H1 (cell line): ENCODE measurements at regions not wholly inside any gene's neighbourhood (a gene's known extent, or its start where the extent isn't known, plus 50 kb on each side); places are given as distances from the start of the nearest gene placed in this dataset.

Experiments used
- CTCF ChIA-PET: fragments of 300-600 bp; sonication (Branson Sonifier 250); formaldehyde crosslinking; loops from one replicate; lab custom pipeline; 2021; ENCODE audit not compliant: partially characterized antibody; lab: Charles Lee
- POLR2A ChIA-PET: fragments of 300-600 bp; sonication (Branson Sonifier 250); formaldehyde crosslinking; loops from one replicate; lab custom pipeline; 2021; ENCODE audit warnings: inconsistent platforms; ENCODE audit not compliant: partially characterized antibody; lab: Charles Lee
- DNase-seq, 2 experiments: peaks; one replicate each; pipeline versions ENCODE4 v3.0.0 to v3.0.0-alpha.2; 2010 to 2022; ENCODE audit warnings: low spot score in 2 of 2, low read depth in 1 of 2, mixed read lengths in 1 of 2
- FAIRE-seq: peaks from 2 replicates; lab custom pipeline; 2011; peaks lifted over from hg19 to GRCh38; lab: Jason Lieb, UNC
- H2AFZ ChIP-seq: 2 replicates; pipeline ENCODE4 v1.8.1; 2012; ENCODE audit warnings: low read length, inconsistent platforms
- H2AK5ac ChIP-seq: 2 replicates; pipeline ENCODE4 v1.6.1; 2013; ENCODE audit warnings: low read depth, low read length
- H2BK120ac ChIP-seq: replicated peaks from 2 replicates; pipeline ENCODE3; 2013; ENCODE audit warnings: low read depth, low read length, inconsistent platforms
- H2BK12ac ChIP-seq: 2 replicates; pipeline ENCODE4 v1.6.1; 2013; ENCODE audit warnings: low read depth, low read length
- H2BK15ac ChIP-seq: 2 replicates; pipeline ENCODE4 v1.6.1; 2013; ENCODE audit warnings: low read length
- H2BK20ac ChIP-seq: 2 replicates; pipeline ENCODE4 v1.6.1; 2013; ENCODE audit warnings: low read length
- H2BK5ac ChIP-seq: 2 replicates; pipeline ENCODE4 v1.6.1; 2013; ENCODE audit warnings: low read depth, low read length
- H3K14ac ChIP-seq: 2 replicates; pipeline ENCODE4 v1.6.1; 2013; ENCODE audit warnings: inconsistent platforms; ENCODE audit not compliant: insufficient read length
- H3K18ac ChIP-seq: 2 replicates; pipeline ENCODE4 v1.6.1; 2013; ENCODE audit warnings: low read length; ENCODE audit errors: extremely low read depth
- H3K23ac ChIP-seq: 2 replicates; pipeline ENCODE4 v1.6.1; 2013; ENCODE audit warnings: inconsistent platforms; ENCODE audit not compliant: insufficient read length
- H3K23me2 ChIP-seq: 2 replicates; pipeline ENCODE4 v1.6.1; 2013; ENCODE audit warnings: low read depth, low read length
- H3K27ac ChIP-seq: 2 replicates; pipeline ENCODE4 v1.6.1; 2011; ENCODE audit warnings: low read depth, low read length, inconsistent platforms
- H3K27me3 ChIP-seq, 4 experiments: replicated peaks in 1 of 4; 1 replicate in 1 of 4; 2 replicates in 3 of 4; pipeline versions ENCODE4 v1.6.1 to v1.8.1; 2011 to 2013; ENCODE audit warnings: low read length in 3 of 4, mild to moderate bottlenecking in 3 of 4, inconsistent platforms in 2 of 4, mixed read lengths in 2 of 4, moderate library complexity in 1 of 4; ENCODE audit not compliant: control insufficient read depth in 3 of 4, insufficient read depth in 3 of 4; ENCODE audit errors: extremely low read depth in 1 of 4
- H3K36me3 ChIP-seq, 4 experiments: 2 replicates each; pipeline versions ENCODE4 v1.6.1 to v1.8.1; 2011 to 2013; ENCODE audit warnings: mild to moderate bottlenecking in 4 of 4, low read length in 3 of 4, moderate library complexity in 2 of 4, control low read depth in 1 of 4, inconsistent platforms in 1 of 4; ENCODE audit not compliant: insufficient read depth in 4 of 4, control insufficient read depth in 2 of 4
- H3K4ac ChIP-seq: replicated peaks from 2 replicates; pipeline ENCODE3; 2013; ENCODE audit warnings: low read length, low read depth, mixed read lengths, inconsistent platforms; ENCODE audit not compliant: insufficient read length
- H3K4me1 ChIP-seq, 4 experiments: replicated peaks in 1 of 4; 1 replicate in 1 of 4; 2 replicates in 3 of 4; pipeline versions ENCODE4 v1.6.1 to v1.8.1; 2011 to 2013; ENCODE audit warnings: low read length in 3 of 4, inconsistent platforms in 2 of 4, mixed read lengths in 1 of 4; ENCODE audit not compliant: insufficient read depth in 4 of 4, control insufficient read depth in 3 of 4
- H3K4me2 ChIP-seq, 2 experiments: 2 replicates each; pipeline versions ENCODE4 v1.6.1 to v1.8.1; 2011 to 2013; ENCODE audit warnings: low read depth in 2 of 2, low read length in 2 of 2, control low read depth in 1 of 2, inconsistent platforms in 1 of 2, mild to moderate bottlenecking in 1 of 2; ENCODE audit not compliant: insufficient read depth in 1 of 2
- H3K4me3 ChIP-seq, 4 experiments: fragments of 200-600, 300-600 bp in 1 of 4; sonication (generic), shearing (Covaris generic), sonication (Bioruptor Twin) in 1 of 4; 2 replicates each; pipeline versions ENCODE4 v1.5.1 to v1.8.1; 2011 to 2016; ENCODE audit warnings: low read length in 4 of 4, low read depth in 3 of 4, control low read depth in 2 of 4, inconsistent platforms in 2 of 4, mild to moderate bottlenecking in 2 of 4, mixed read lengths in 1 of 4, moderate library complexity in 1 of 4; ENCODE audit not compliant: insufficient read depth in 2 of 4; ENCODE audit errors: extremely low read depth in 1 of 4
- H3K56ac ChIP-seq: replicated peaks from 2 replicates; pipeline ENCODE3; 2013; ENCODE audit warnings: low read depth, mild to moderate bottlenecking, mixed read lengths, low read length, inconsistent platforms; ENCODE audit not compliant: insufficient read length
- H3K79me1 ChIP-seq: 2 replicates; pipeline ENCODE4 v1.6.1; 2013; ENCODE audit warnings: low read depth, low read length, control low read depth
- H3K79me2 ChIP-seq, 2 experiments: 2 replicates each; pipeline versions ENCODE4 v1.6.1 to v1.8.1; 2012 to 2013; ENCODE audit warnings: low read length in 2 of 2, mild to moderate bottlenecking in 2 of 2, inconsistent platforms in 1 of 2; ENCODE audit not compliant: insufficient read depth in 2 of 2, control insufficient read depth in 1 of 2
- H3K9ac ChIP-seq, 4 experiments: replicated peaks in 1 of 4; 1 replicate in 1 of 4; 2 replicates in 3 of 4; pipeline versions ENCODE4 v1.6.1 to v1.8.1; 2011 to 2013; ENCODE audit warnings: low read depth in 3 of 4, low read length in 3 of 4, control low read depth in 2 of 4, mild to moderate bottlenecking in 2 of 4, moderate library complexity in 2 of 4, inconsistent platforms in 1 of 4; ENCODE audit errors: extremely low read depth in 1 of 4
- H3K9me3 ChIP-seq, 2 experiments: 2 replicates each; pipeline versions ENCODE4 v1.6.1 to v1.8.1; 2012 to 2013; ENCODE audit warnings: mild to moderate bottlenecking in 2 of 2, moderate library complexity in 2 of 2, control low read depth in 1 of 2, inconsistent platforms in 1 of 2, low read depth in 1 of 2, low read length in 1 of 2, mixed read lengths in 1 of 2; ENCODE audit not compliant: insufficient read depth in 2 of 2
- H4K20me1 ChIP-seq, 2 experiments: replicated peaks in 1 of 2; 2 replicates each; pipeline versions ENCODE3 to v1.8.1; 2011 to 2013; ENCODE audit warnings: inconsistent platforms in 2 of 2, low read length in 2 of 2, mild to moderate bottlenecking in 1 of 2; ENCODE audit not compliant: insufficient read depth in 2 of 2, control insufficient read depth in 1 of 2
- H4K5ac ChIP-seq: 2 replicates; pipeline ENCODE4 v1.6.1; 2013; ENCODE audit warnings: low read length, low read depth, mixed read lengths, inconsistent platforms; ENCODE audit not compliant: insufficient read length
- H4K8ac ChIP-seq: 2 replicates; pipeline ENCODE4 v1.8.0; 2013; ENCODE audit warnings: mild to moderate bottlenecking, moderate library complexity, low read length, inconsistent platforms; ENCODE audit not compliant: insufficient read depth; ENCODE audit errors: extremely low read depth
- H4K91ac ChIP-seq: replicated peaks from 2 replicates; pipeline ENCODE3; 2013; ENCODE audit warnings: low read length, mixed read lengths, inconsistent platforms; ENCODE audit not compliant: insufficient read length
- BRCA1 ChIP-seq: IDR thresholded peaks from 2 replicates; pipeline ENCODE4 v1.6.1; 2012; ENCODE audit warnings: low read depth, low read length, improper control_type of control experiment
- HDAC6 ChIP-seq: IDR thresholded peaks from one replicate; pipeline ENCODE4 v1.7.1; 2012; ENCODE audit warnings: low read depth, mild to moderate bottlenecking, inconsistent platforms, low read length, moderate library complexity
- RAD21 ChIP-seq, 2 experiments: IDR thresholded peaks in 1 of 2; conservative IDR thresholded peaks in 1 of 2; 2 replicates each; pipeline ENCODE4 v1.6.1; 2011; ENCODE audit warnings: low read depth in 2 of 2, low read length in 2 of 2, improper control_type of control experiment in 1 of 2, inconsistent platforms in 1 of 2, mild to moderate bottlenecking in 1 of 2, moderate library complexity in 1 of 2
- RNF2 ChIP-seq: fragments of 200-900, 300-1000 bp; sonication (generic); IDR thresholded peaks from 2 replicates; pipeline ENCODE4 v1.7.1; 2016; ENCODE audit warnings: borderline replicate concordance, low read depth, mild to moderate bottlenecking, antibody characterized with exemption, low read length; ENCODE audit not compliant: poor library complexity, severe bottlenecking; ENCODE audit errors: missing control alignments
- TAF7 ChIP-seq: optimal IDR thresholded peaks from 2 replicates; pipeline ENCODE3; 2011; ENCODE audit warnings: low read depth, mild to moderate bottlenecking, inconsistent platforms, low read length, moderate library complexity, borderline replicate concordance
- WGBS, 2 experiments: shearing (Covaris generic) in 1 of 2; methylation state at CpG; one replicate each; pipeline versions ENCODE4 v1.1.6 to v1.1.7; 2013 to 2015; ENCODE audit warnings: low lambda C conversion rate in 2 of 2, mixed read lengths in 2 of 2, inconsistent platforms in 1 of 2, low coverage in 1 of 2, missing lambda C conversion rate in 1 of 2; ENCODE audit not compliant: insufficient replicate concordance in 2 of 2, insufficient coverage in 1 of 2, insufficient read length in 1 of 2; ENCODE audit errors: extremely low coverage in 1 of 2, missing lambda C conversion rate in 1 of 2; 5-methylcytosine and 5-hydroxymethylcytosine counted together

- TF ChIP-seq RAD21 (IDR thresholded peaks at IDR 0.05 in 1 of 2, conservative IDR thresholded peaks at IDR 0.05 in 1 of 2; ENCODE audit: low read depth in 2 of 2, low read length in 2 of 2): no peak
- TF ChIP-seq HDAC6: no peak
- TF ChIP-seq BRCA1: no peak
- no peak for TF ChIP-seq RNF2
- TF ChIP-seq TAF7: no peak
- Histone ChIP-seq H3K36me3 (no peaks in the 10 kb centered on the region), H3K27ac (no peak overlapping the region), H3K14ac (no peak overlapping the region), H3K4me3 (no peak overlapping the region), H2AK5ac (no peak overlapping the region), H3K56ac (no peak overlapping the region), H2AFZ (no peak overlapping the region), H4K91ac (no peak overlapping the region), H3K4me2 (no peak overlapping the region), H3K18ac (no peak overlapping the region), H2BK20ac (no peak overlapping the region), H3K27me3 (0 out of 7 replicates have a peak, but pooled peaks cover 0 to 2% (median 0%) of the 10 kb centered on the region in 4 experiments), H3K79me2 (no peaks in the 10 kb centered on the region), H2BK12ac (no peak overlapping the region), H4K20me1 (no peaks in the 10 kb centered on the region), H2BK5ac (no peak overlapping the region), H3K9ac (no peak overlapping the region), H3K23ac (no peak overlapping the region), H3K23me2 (no peaks in the 10 kb centered on the region), H4K5ac (no peak overlapping the region), H3K9me3 (no peaks in the 10 kb centered on the region), H3K4ac (no peak overlapping the region), H3K79me1 (no peaks in the 10 kb centered on the region), H3K4me1 (peaks cover 0 to 6% (median 2%) of the 10 kb centered on the region in 4 experiments; a peak in 3 of 7 replicates), H2BK120ac (no peak overlapping the region), H2BK15ac (no peak overlapping the region), H4K8ac (no peak overlapping the region)
- POLR2A ChIA-PET: no interaction called here
- WGBS, 2 experiments: 67% methylated on average over 1 of the region's 1 CpG; no CpG with 5 or more reads in 1 of the 2 experiments
- CTCF ChIA-PET: interaction anchor here (1.2 to 1.6 kb wide), 3 partner anchors 23 to 634 kb away, joined by 3 to 4 read pairs (median 4); no protein-coding TSS in a partner anchor
- no peak for FAIRE-seq
- DNase-seq: no peak
Observed at GRCh38 chr12:17357396-17357795, 732.6 kb downstream of the RERGL start.
